ENCODE measurements at regions not wholly inside any gene's neighbourhood (a gene's known extent, or its start where the extent isn't known, plus 50 kb on each side); places are given as distances from the start of the nearest gene placed in this dataset.

DNA sequence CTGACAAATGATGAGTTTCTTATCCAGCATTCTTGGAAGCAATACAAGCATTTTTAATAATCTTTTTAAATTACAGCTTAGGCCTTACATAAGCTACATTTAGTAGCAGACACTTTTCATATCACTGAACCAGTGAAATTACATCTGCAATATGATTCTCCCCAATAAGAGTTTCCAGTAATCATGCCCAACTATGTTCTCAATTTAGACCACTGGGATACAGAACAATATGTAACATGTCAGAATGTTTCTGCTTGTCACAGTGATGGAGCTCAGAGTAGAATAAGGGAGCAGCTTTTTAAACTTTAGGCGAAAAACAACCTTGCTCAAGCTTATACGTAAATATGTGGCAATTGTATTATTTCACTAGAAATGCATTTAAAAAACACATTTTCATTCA is 1132.2 kb downstream of the FAT4 start:
- H3K9me3 ChIP-seq (ENCODE audit: insufficient read depth, low read length): no peaks in the 10 kb centered on the region
- no peak for TF ChIP-seq ZNF274 (IDR thresholded peaks at IDR 0.05; ENCODE audit: low read depth, low read length)
- no peak for TF ChIP-seq YY1 (IDR thresholded peaks at IDR 0.05; ENCODE audit: insufficient read depth, insufficient read length)
- TF ChIP-seq SUZ12 (IDR thresholded peaks at IDR 0.05; ENCODE audit: extremely low read depth, insufficient read depth, insufficient read length): no peak
- H3K4me3 ChIP-seq (ENCODE audit: insufficient read length, low read depth): no peak overlapping the region
- H3K27me3 ChIP-seq (ENCODE audit: insufficient read depth, insufficient read length): no peaks in the 10 kb centered on the region
- H3K36me3 ChIP-seq (ENCODE audit: insufficient read depth, insufficient read length, low read length): no peaks in the 10 kb centered on the region
- no peak for DNase-seq (ENCODE audit: low read depth, low spot score)
- H3K4me1 ChIP-seq (ENCODE audit: insufficient read depth, insufficient read length): no peaks in the 10 kb centered on the region
- no peak overlapping the region for H3K9ac ChIP-seq (ENCODE audit: insufficient read length, low read depth)

DNA sequence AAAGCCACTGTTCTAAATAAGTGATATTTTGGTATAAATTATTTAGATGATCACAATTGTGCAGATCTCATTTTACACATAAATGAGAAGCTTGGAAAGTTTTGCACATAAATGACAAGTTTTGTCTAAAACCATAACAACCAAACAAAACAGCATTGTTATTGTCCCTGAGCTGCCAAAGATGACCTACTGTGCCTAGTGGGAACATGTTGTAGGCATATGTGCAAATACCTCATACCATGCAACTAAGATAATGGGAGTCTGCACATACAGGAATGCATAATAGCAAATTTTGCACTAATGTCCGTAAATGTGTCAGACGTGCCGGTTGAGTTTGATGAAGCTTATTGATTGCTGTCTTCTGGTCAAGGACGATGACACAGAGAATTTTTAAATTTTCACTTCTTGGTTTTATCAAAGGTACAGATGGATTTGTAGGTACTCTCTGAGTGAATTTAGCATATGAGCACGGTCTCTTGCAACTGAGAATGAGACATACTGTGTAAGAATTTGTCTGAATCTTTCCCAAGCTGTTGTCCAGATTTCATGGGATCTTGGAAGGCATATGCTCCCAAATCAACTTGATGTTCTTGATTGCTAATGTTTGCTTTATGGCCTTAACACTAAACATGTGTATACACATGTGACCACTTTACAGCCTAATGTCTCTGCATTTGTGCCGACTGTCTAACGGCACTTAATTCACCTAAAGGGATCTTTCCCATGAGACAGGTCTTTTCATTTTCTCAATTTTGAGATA is 1133.5 kb downstream of the FAT4 start:
- no peak for DNase-seq (ENCODE audit: low read depth, low spot score)
- no peaks in the 10 kb centered on the region for H3K4me1 ChIP-seq (ENCODE audit: insufficient read depth, insufficient read length)
- no peak overlapping the region for H3K4me3 ChIP-seq (ENCODE audit: insufficient read length, low read depth)
- TF ChIP-seq SUZ12 (IDR thresholded peaks at IDR 0.05; ENCODE audit: extremely low read depth, insufficient read depth, insufficient read length) (no peak), ZNF274 (IDR thresholded peaks at IDR 0.05; ENCODE audit: low read depth, low read length) (no peak), YY1 (IDR thresholded peaks at IDR 0.05; ENCODE audit: insufficient read depth, insufficient read length) (no peak)
- no peaks in the 10 kb centered on the region for H3K9me3 ChIP-seq (ENCODE audit: insufficient read depth, low read length)
- no peaks in the 10 kb centered on the region for H3K36me3 ChIP-seq (ENCODE audit: insufficient read depth, insufficient read length, low read length)
- no peaks in the 10 kb centered on the region for H3K27me3 ChIP-seq (ENCODE audit: insufficient read depth, insufficient read length)
- H3K9ac ChIP-seq (ENCODE audit: insufficient read length, low read depth): no peak overlapping the region

DNA sequence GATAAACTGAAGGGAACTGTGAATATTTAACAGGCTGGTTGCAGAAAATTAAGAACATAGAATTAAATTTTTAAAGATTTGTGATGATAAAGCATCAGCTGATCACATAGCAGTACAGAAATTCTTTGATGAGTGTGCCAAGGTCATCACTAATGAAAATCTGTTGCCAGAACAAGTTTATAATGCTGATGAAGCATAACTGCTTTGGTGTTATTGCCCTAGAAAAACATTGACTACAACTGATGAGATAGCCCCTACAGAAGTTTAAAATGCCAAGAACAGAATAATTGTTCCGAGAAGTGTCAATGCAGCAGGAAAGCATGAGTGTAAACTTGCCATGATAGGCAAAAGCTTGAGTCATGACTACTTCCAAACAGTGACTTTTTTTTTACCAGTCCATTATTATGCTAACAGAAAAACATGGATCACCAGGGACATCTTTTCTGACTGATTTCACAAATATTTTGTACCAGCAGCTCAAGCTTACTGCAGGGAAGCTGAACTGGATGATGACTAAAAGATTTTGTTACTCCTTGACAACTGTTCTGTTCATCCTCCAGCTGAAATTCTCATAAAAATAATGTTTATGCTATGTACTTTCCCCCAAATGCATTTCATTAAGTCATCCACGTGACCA is 1136.6 kb downstream of the FAT4 start:
- no peak overlapping the region for H3K9ac ChIP-seq (ENCODE audit: insufficient read length, low read depth)
- no peak for DNase-seq (ENCODE audit: low read depth, low spot score)
- no peak overlapping the region for H3K4me3 ChIP-seq (ENCODE audit: insufficient read length, low read depth)
- H3K9me3 ChIP-seq (ENCODE audit: insufficient read depth, low read length): no peaks in the 10 kb centered on the region
- H3K36me3 ChIP-seq (ENCODE audit: insufficient read depth, insufficient read length, low read length): no peaks in the 10 kb centered on the region
- TF ChIP-seq YY1 (IDR thresholded peaks at IDR 0.05; ENCODE audit: insufficient read depth, insufficient read length): no peak
- no peak for TF ChIP-seq ZNF274 (IDR thresholded peaks at IDR 0.05; ENCODE audit: low read depth, low read length)
- TF ChIP-seq SUZ12 (IDR thresholded peaks at IDR 0.05; ENCODE audit: extremely low read depth, insufficient read depth, insufficient read length): no peak
- no peaks in the 10 kb centered on the region for H3K27me3 ChIP-seq (ENCODE audit: insufficient read depth, insufficient read length)
- no peaks in the 10 kb centered on the region for H3K4me1 ChIP-seq (ENCODE audit: insufficient read depth, insufficient read length)

DNA sequence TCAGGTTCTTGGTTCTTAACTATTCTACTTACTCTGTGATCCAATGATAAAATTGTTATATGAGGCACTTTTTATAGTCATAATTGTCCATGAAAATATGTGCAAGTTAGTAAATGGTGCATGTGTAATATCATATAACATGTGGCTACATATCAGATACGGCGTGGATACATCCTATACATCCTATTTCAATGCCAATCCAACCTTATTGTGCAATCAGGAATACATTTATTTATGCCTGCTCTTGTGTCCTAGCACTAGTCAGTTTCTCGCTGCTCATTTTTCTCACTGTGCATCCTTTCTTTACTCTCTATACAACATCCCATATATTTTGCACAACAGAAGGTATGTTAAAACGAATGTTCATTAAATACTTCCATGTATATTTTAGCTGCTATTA is 1141.1 kb downstream of the FAT4 start:
- Histone ChIP-seq H3K9me3 (ENCODE audit: insufficient read depth, low read length) (no peaks in the 10 kb centered on the region), H3K9ac (ENCODE audit: insufficient read length, low read depth) (no peak overlapping the region), H3K4me3 (ENCODE audit: insufficient read length, low read depth) (no peak overlapping the region), H3K4me1 (ENCODE audit: insufficient read depth, insufficient read length) (no peaks in the 10 kb centered on the region), H3K27me3 (ENCODE audit: insufficient read depth, insufficient read length) (no peaks in the 10 kb centered on the region), H3K36me3 (ENCODE audit: insufficient read depth, insufficient read length, low read length) (no peaks in the 10 kb centered on the region)
- DNase-seq (ENCODE audit: low read depth, low spot score): no peak
- no peak for TF ChIP-seq SUZ12 (IDR thresholded peaks at IDR 0.05; ENCODE audit: extremely low read depth, insufficient read depth, insufficient read length)
- TF ChIP-seq YY1 (IDR thresholded peaks at IDR 0.05; ENCODE audit: insufficient read depth, insufficient read length): no peak
- TF ChIP-seq ZNF274 (IDR thresholded peaks at IDR 0.05; ENCODE audit: low read depth, low read length): no peak

DNA sequence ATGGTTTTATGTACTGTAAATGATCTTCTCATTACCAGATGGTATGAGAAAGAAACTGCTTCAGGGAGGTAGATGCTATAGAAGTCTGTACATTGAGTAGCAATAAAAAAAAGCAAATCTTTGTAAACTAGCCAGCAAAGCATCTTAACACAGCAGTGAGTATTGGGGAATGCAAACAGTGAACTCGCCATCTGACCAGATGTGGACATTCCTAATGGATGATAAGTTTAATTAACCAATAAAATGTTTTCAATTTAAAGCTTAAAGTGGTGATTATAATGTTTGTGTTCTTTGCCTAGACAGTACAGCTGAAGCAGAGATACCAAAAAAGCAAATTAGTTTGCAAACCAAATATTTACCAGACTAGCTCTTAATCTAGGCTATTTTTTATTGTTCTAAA is 1144.2 kb downstream of the FAT4 start:
- H3K4me3 ChIP-seq (ENCODE audit: insufficient read length, low read depth): no peak overlapping the region
- no peaks in the 10 kb centered on the region for H3K27me3 ChIP-seq (ENCODE audit: insufficient read depth, insufficient read length)
- TF ChIP-seq SUZ12 (IDR thresholded peaks at IDR 0.05; ENCODE audit: extremely low read depth, insufficient read depth, insufficient read length) (no peak), YY1 (IDR thresholded peaks at IDR 0.05; ENCODE audit: insufficient read depth, insufficient read length) (no peak), ZNF274 (IDR thresholded peaks at IDR 0.05; ENCODE audit: low read depth, low read length) (no peak)
- H3K9me3 ChIP-seq (ENCODE audit: insufficient read depth, low read length): no peaks in the 10 kb centered on the region
- no peaks in the 10 kb centered on the region for H3K4me1 ChIP-seq (ENCODE audit: insufficient read depth, insufficient read length)
- DNase-seq (ENCODE audit: low read depth, low spot score): no peak
- H3K9ac ChIP-seq (ENCODE audit: insufficient read length, low read depth): no peak overlapping the region
- H3K36me3 ChIP-seq (ENCODE audit: insufficient read depth, insufficient read length, low read length): no peaks in the 10 kb centered on the region

DNA sequence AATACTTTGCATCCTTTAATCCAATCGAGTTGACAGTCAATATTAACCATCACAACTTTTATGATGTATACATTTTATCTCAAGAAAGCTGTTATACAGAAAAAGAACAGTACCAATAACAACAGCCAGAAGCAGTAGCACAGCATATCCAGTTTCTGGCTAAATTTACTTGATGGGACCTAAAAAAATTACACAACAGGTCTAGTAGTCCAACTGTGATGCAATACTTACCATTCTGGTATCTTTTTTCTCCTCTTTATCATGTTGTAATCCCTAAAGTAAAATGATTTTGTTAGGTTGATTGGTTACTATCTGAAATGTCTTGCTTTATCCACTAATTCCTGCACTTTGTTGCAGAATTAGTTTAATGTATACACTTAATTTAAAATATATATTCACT is 1150.6 kb downstream of the FAT4 start:
- Histone ChIP-seq H3K4me1 (ENCODE audit: insufficient read depth, insufficient read length) (no peaks in the 10 kb centered on the region), H3K9ac (ENCODE audit: insufficient read length, low read depth) (no peak overlapping the region), H3K9me3 (ENCODE audit: insufficient read depth, low read length) (no peaks in the 10 kb centered on the region), H3K27me3 (ENCODE audit: insufficient read depth, insufficient read length) (no peaks in the 10 kb centered on the region), H3K4me3 (ENCODE audit: insufficient read length, low read depth) (no peak overlapping the region), H3K36me3 (ENCODE audit: insufficient read depth, insufficient read length, low read length) (no peaks in the 10 kb centered on the region)
- TF ChIP-seq SUZ12 (IDR thresholded peaks at IDR 0.05; ENCODE audit: extremely low read depth, insufficient read depth, insufficient read length) (no peak), YY1 (IDR thresholded peaks at IDR 0.05; ENCODE audit: insufficient read depth, insufficient read length) (no peak), ZNF274 (IDR thresholded peaks at IDR 0.05; ENCODE audit: low read depth, low read length) (no peak)
- no peak for DNase-seq (ENCODE audit: low read depth, low spot score)

DNA sequence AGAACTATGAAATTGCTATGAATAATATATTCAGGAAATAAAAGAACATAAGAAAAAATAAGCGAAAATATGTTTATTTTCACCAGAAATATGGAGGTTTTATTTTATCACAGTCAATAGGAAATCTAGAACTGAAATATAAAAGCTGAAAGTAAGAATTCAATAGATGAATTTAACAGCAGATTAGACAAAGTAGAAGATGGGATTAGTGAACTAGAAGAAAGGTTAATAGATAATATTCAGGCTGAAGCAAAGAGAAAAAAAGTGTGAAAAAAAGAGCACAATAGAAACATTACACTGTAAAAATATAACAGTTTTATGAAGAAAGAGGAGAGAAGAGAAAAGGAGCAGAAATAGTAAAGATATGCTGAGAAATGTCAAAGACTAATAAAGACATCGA is 1152.1 kb downstream of the FAT4 start:
- Histone ChIP-seq H3K9me3 (ENCODE audit: insufficient read depth, low read length) (no peaks in the 10 kb centered on the region), H3K4me3 (ENCODE audit: insufficient read length, low read depth) (no peak overlapping the region), H3K4me1 (ENCODE audit: insufficient read depth, insufficient read length) (no peaks in the 10 kb centered on the region), H3K9ac (ENCODE audit: insufficient read length, low read depth) (no peak overlapping the region), H3K36me3 (ENCODE audit: insufficient read depth, insufficient read length, low read length) (no peaks in the 10 kb centered on the region), H3K27me3 (ENCODE audit: insufficient read depth, insufficient read length) (no peaks in the 10 kb centered on the region)
- TF ChIP-seq SUZ12 (IDR thresholded peaks at IDR 0.05; ENCODE audit: extremely low read depth, insufficient read depth, insufficient read length) (no peak), ZNF274 (IDR thresholded peaks at IDR 0.05; ENCODE audit: low read depth, low read length) (no peak), YY1 (IDR thresholded peaks at IDR 0.05; ENCODE audit: insufficient read depth, insufficient read length) (no peak)
- no peak for DNase-seq (ENCODE audit: low read depth, low spot score)
